ENCODE measurements at regions not wholly inside any gene's neighbourhood (a gene's known extent, or its start where the extent isn't known, plus 50 kb on each side); places are given as distances from the start of the nearest gene placed in this dataset.

DNA sequence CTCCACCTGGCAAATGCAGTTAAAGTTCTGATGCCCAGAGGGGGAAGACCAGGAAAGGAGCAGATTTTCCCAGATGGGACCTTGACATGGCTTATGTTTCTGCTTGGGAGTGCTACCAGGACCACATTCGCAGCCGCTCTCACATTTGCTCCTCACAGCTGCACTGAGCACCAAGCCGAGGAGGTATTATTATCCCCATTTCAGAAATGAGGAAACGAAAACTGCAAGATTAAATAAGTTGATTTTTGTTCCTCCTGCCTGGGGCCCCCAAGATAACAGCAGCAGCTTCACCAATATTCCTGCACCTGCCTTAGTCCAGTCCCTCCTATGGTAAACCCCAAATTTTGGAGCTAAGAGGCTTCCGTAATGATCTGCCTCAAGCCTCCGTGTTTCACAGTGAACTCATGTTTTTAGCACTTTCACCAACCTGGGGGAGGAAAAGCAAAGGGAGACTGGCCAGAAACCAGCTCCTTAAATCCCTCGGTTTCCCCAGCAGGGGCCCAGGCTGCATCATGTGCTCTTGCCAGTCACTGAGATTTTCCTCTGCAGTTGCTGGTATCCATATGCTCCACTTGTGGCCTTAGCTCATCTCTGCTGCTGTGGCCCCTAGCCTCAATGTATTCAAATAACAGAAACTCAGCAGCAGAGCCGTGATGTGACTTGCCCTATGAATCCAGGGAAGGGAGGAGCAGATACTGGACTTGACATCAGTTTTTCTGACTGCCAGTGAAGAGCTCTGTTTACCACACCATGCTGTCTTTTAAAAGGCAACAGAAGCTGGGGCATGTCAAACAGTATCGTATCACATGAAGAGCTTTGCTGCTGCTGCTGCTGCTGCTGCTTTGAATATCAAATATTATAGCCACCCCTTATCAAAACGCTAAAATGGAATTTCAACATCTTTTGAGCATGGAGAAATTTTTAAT, 95.5 kb upstream of the KLHL13 start:
- Histone ChIP-seq H3K27ac (peak overlapping the region; percentile 12 to 40), H3K4me1 (no peaks in the 10 kb centered on the region), H3K9me3 (no peaks in the 10 kb centered on the region), H3K4me3 (no peak overlapping the region), H3K27me3 (no peaks in the 10 kb centered on the region), H3K36me3 (no peaks in the 10 kb centered on the region)
- intact Hi-C loops (cut with DNase I; ENCODE audit: low total_unique reads) = no loop called here
- TF ChIP-seq, protein P1, sequence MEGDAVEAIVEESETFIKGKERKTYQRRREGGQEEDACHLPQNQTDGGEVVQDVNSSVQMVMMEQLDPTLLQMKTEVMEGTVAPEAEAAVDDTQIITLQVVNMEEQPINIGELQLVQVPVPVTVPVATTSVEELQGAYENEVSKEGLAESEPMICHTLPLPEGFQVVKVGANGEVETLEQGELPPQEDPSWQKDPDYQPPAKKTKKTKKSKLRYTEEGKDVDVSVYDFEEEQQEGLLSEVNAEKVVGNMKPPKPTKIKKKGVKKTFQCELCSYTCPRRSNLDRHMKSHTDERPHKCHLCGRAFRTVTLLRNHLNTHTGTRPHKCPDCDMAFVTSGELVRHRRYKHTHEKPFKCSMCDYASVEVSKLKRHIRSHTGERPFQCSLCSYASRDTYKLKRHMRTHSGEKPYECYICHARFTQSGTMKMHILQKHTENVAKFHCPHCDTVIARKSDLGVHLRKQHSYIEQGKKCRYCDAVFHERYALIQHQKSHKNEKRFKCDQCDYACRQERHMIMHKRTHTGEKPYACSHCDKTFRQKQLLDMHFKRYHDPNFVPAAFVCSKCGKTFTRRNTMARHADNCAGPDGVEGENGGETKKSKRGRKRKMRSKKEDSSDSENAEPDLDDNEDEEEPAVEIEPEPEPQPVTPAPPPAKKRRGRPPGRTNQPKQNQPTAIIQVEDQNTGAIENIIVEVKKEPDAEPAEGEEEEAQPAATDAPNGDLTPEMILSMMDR (IDR thresholded peaks at IDR 0.05) = no peak
- TF ChIP-seq POLR2A (IDR thresholded peaks at IDR 0.05) = no peak
- no peak for DNase-seq

DNA sequence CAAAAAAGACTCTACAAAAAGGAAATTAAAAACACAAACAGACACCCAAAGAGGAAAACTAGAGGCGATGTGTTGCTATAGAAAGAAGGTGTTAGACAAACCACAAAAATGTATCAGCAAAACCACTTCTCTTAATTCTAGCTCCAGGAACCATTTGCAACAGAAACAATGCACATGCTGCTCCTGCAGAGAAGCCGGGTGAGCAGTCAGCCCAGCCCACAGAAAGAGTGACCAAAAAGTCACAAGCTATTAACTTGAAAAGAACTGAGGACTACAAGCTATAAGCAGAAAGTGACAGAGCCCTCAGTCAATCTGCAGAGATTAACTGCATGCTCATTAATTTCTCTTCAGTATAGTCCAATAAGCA, 96.2 kb upstream of the KLHL13 start:
- no peaks in the 10 kb centered on the region for H3K9me3 ChIP-seq
- no peak overlapping the region for H3K27ac ChIP-seq
- H3K4me3 ChIP-seq = no peak overlapping the region
- intact Hi-C loops (cut with DNase I; ENCODE audit: low total_unique reads) = no loop called here
- H3K36me3 ChIP-seq = no peaks in the 10 kb centered on the region
- no peak for TF ChIP-seq POLR2A (IDR thresholded peaks at IDR 0.05)
- TF ChIP-seq, protein P1 (IDR thresholded peaks at IDR 0.05) = no peak
- H3K27me3 ChIP-seq = no peaks in the 10 kb centered on the region
- no peaks in the 10 kb centered on the region for H3K4me1 ChIP-seq
- no peak for DNase-seq

DNA sequence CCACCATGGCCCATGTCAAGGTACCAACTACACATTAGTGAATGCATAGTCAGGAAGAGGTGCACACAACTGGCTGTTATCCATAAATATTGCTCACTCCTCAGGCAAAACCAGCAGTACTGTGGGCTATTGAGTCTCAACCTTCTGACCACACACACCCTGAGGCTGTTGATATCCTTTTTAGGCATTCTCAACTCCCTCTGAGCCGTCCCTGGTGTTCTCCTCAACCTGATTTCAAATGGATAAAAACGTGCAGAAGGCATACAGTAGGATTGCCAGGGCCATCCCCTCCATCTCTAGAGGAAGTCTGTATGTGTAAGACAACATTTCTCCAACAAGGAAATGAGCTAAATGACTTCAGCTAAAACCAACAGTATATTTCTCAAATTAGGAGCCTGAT, 98.7 kb upstream of the KLHL13 start:
- H3K4me3 ChIP-seq = no peak overlapping the region
- intact Hi-C loops (cut with DNase I; ENCODE audit: low total_unique reads) = no loop called here
- DNase-seq = no peak
- TF ChIP-seq POLR2A (IDR thresholded peaks at IDR 0.05) = no peak
- no peaks in the 10 kb centered on the region for H3K4me1 ChIP-seq
- no peaks in the 10 kb centered on the region for H3K36me3 ChIP-seq
- H3K27me3 ChIP-seq = no peaks in the 10 kb centered on the region
- H3K27ac ChIP-seq = no peak overlapping the region
- H3K9me3 ChIP-seq = no peaks in the 10 kb centered on the region

DNA sequence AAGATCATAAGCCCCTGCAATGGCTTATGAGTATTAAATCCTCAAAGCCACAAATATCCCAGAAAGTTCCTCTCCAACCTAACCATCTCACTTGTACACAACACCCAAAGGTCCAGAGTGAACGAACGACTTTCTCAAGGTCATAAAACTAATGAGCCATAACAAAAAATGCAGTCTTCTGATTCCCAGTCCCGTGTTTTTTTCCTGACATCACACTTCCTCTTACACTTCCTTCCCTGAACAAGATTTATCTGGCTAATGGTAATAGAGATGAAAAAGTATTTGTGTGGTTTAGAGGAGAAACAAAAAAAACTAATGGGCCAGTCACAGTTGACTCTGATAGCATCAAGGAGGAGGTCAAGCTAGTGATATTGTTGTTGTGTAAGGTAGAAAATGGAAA, 99.5 kb upstream of the KLHL13 start:
- Histone ChIP-seq H3K27ac (no peak overlapping the region), H3K4me3 (no peak overlapping the region), H3K36me3 (no peaks in the 10 kb centered on the region), H3K27me3 (no peaks in the 10 kb centered on the region), H3K9me3 (no peaks in the 10 kb centered on the region), H3K4me1 (no peaks in the 10 kb centered on the region)
- intact Hi-C loops (cut with DNase I; ENCODE audit: low total_unique reads) = no loop called here
- TF ChIP-seq, protein P1 (IDR thresholded peaks at IDR 0.05) = no peak
- no peak for TF ChIP-seq POLR2A (IDR thresholded peaks at IDR 0.05)
- no peak for DNase-seq

DNA sequence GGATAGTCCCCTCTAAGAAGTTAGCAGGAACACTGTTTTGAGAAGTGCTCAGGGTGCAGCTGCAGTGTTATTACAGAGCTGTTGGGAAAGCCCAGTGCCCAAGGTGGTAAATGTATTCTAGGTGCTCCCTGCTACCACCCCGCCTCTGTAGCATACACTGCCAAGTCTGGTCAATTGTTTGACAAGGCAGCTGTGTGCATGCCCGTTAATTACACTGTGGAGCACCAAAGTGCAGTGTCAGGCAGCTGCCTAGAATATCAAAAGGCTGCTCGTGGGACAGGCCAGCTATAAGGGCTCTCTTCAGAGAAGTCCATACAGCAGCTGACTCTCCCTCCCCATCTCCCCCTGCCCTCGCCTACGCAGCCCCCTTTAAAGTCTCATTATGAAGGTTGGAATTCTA, 99.9 kb upstream of the KLHL13 start:
- Histone ChIP-seq H3K9me3 (no peaks in the 10 kb centered on the region), H3K27me3 (no peaks in the 10 kb centered on the region), H3K4me3 (no peak overlapping the region), H3K27ac (no peak overlapping the region), H3K4me1 (no peaks in the 10 kb centered on the region), H3K36me3 (no peaks in the 10 kb centered on the region)
- TF ChIP-seq POLR2A (IDR thresholded peaks at IDR 0.05) = no peak
- TF ChIP-seq, protein P1 (IDR thresholded peaks at IDR 0.05) = no peak
- DNase-seq = no peak
- intact Hi-C loops (cut with DNase I; ENCODE audit: low total_unique reads) = no loop called here

Data from uterus (tissue), 3 donors.